WI38 (cell line): ENCODE measurements at regions not wholly inside any gene's neighbourhood (a gene's known extent, or its start where the extent isn't known, plus 50 kb on each side); places are given as distances from the start of the nearest gene placed in this dataset.
A peak's percentile ranks its signal among the peaks of the same experiment; 100 is the strongest.
"Not testable (repeated sequence)": the region's sequence is repeated elsewhere in the genome, so short reads cannot be mapped to it uniquely, and the experiment has no call there.

ENCODE experiments used
- H3K4me3 ChIP-seq: 2 replicates; pipeline ENCODE4 v1.5.1; 2011; ENCODE audit warnings: low read depth, mild to moderate bottlenecking, control low read depth, low read length
- TF ChIP-seq, protein P1 (sequence below): IDR thresholded peaks from 2 replicates; pipeline ENCODE4 v1.5.1; 2012; ENCODE audit warnings: low read depth, mild to moderate bottlenecking, control low read depth, low read length

DNA sequence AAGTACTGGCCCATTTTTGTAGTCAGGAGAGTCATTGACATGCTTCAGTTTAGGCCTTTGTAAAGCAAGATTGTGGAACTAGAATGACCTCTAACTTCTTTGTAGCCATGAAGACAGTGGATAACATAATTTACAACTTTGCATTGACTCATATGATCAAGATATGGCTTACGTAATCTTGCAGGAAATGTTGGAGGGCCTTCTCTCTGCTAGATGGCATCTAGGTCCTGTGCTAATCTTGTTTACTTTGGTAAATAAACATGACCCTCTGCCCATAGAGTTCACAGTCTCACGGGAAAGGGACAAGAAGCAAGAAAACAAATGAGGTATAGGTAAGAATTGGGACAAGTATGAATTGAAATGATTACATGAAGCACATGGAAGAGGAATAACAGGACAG is 355.2 kb upstream of the ARID1B start:
- TF ChIP-seq, protein P1, sequence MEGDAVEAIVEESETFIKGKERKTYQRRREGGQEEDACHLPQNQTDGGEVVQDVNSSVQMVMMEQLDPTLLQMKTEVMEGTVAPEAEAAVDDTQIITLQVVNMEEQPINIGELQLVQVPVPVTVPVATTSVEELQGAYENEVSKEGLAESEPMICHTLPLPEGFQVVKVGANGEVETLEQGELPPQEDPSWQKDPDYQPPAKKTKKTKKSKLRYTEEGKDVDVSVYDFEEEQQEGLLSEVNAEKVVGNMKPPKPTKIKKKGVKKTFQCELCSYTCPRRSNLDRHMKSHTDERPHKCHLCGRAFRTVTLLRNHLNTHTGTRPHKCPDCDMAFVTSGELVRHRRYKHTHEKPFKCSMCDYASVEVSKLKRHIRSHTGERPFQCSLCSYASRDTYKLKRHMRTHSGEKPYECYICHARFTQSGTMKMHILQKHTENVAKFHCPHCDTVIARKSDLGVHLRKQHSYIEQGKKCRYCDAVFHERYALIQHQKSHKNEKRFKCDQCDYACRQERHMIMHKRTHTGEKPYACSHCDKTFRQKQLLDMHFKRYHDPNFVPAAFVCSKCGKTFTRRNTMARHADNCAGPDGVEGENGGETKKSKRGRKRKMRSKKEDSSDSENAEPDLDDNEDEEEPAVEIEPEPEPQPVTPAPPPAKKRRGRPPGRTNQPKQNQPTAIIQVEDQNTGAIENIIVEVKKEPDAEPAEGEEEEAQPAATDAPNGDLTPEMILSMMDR = no peak
- no peak overlapping the region for H3K4me3 ChIP-seq

GRCh38 chr6:156421301-156421700 is 355.9 kb upstream of the ARID1B start:
- not testable (repeated sequence) for H3K4me3 ChIP-seq

DNA sequence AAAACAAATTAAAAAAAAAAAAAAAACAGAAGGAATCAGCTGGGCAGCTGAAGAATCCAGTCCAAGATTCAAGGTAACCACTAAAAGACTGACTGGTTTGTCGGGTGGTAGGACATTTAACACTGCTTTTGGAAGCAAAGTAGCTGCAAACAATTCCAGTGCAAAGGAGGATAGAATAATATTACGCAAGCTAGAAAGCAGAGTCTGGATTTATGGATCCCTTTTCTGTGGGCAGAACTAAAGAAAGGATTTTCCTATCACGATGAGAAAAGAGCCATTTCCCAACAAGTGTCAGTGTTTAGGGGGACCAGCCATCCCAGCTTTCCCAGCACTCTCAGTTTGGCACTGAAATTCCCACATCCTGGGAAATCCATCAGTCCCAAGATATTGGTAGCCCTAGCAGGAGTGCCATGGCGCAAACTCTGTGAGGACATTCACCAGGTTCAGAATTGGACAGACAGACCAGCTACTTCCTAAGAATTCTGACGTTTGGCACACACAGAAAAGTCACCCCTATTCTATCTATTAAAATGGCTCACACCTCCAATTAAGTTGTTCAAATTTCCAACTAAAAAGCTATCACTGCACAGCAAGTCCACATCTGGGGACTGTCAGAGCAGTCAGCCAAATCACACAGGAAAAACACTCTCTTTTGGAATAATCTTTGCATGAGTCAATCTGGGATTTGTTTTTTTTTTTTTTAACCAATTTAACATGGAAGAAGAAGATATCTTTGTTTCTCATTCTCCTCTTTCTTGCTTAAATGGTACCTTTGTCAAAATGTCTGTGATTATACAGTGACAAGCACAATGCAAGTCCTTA is 356.8 kb upstream of the ARID1B start:
- no peak overlapping the region for H3K4me3 ChIP-seq
- TF ChIP-seq, protein P1 = no peak

DNA sequence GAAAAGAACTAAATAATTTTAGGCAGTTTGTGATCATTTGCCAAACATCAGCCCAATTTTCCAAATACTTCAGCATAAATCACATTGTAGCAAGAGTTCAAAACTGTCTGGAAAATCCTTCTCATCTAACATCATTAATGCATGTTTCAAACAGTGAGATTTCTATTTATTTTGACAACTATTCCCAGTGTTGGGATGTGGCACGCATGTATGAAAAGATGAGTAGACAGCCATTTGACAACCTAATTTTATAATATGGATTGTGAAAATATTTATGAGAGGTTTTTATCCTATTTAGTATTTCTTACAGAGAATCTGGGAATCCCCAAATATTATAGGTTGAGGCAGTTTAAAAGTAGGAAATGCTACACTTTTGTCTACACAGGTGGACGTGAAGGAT is 357.6 kb upstream of the ARID1B start:
- TF ChIP-seq, protein P1 = no peak
- H3K4me3 ChIP-seq = no peak overlapping the region

- H3K4me3 ChIP-seq = no peak overlapping the region
- TF ChIP-seq, protein P1 = no peak
Measured at GRCh38 chr6:156418253-156418652, 358.9 kb upstream of the ARID1B start.

- no peak overlapping the region for H3K4me3 ChIP-seq
- TF ChIP-seq, protein P1 = peak; percentile 7; the same call in 1 of the 2 replicates
Measured at GRCh38 chr6:156416391-156416790, 360.8 kb upstream of the ARID1B start.

GRCh38 chr6:156413154-156413553 is 364.0 kb upstream of the ARID1B start:
- no peak overlapping the region for H3K4me3 ChIP-seq
- TF ChIP-seq, protein P1 = no peak

DNA sequence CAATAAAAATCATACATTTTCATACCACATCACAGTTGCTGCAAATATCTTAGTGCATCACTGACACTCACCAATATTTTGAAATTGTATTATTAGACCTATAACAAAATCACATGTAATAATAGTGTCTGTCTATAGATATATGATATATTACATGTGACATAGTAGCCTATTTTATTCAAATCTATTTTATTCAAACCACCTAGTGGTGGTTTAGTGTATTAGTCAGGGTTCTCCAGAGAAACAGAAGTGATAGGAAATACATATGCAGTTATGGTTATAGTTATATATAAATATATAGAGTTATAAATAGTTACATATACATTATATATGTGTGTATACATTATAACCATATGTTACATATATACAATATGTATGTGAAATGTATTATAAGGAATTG is 366.5 kb upstream of the ARID1B start:
- H3K4me3 ChIP-seq = no peak overlapping the region
- TF ChIP-seq, protein P1 = no peak
